ENCODE measurements at regions not wholly inside any gene's neighbourhood (a gene's known extent, or its start where the extent isn't known, plus 50 kb on each side); places are given as distances from the start of the nearest gene placed in this dataset.

- no peak for DNase-seq (ENCODE audit: low spot score)
- ATAC-seq (ENCODE audit: low FRiP score): no peak
- no peak for TF ChIP-seq CTCF (IDR thresholded peaks at IDR 0.05)
These were observed 81.7 kb upstream of the VANGL1 start for GRCh38 chr1:115560027-115560426.

GRCh38 chr1:115558275-115558674, 83.5 kb upstream of the VANGL1 start:
- ATAC-seq (ENCODE audit: low FRiP score): no peak
- no peak for TF ChIP-seq CTCF (IDR thresholded peaks at IDR 0.05)
- no peak for DNase-seq (ENCODE audit: low spot score)

GRCh38 chr1:115557715-115558114, 84.1 kb upstream of the VANGL1 start:
- no peak for TF ChIP-seq CTCF (IDR thresholded peaks at IDR 0.05)

GRCh38 chr1:115556236-115556635, 85.5 kb upstream of the VANGL1 start:
- DNase-seq (ENCODE audit: low spot score): no peak
- TF ChIP-seq CTCF (IDR thresholded peaks at IDR 0.05): no peak
- ATAC-seq (ENCODE audit: low FRiP score): no peak

More at GRCh38 chr1:115557715-115558114, 84.1 kb upstream of the VANGL1 start:
- no peak for ATAC-seq (ENCODE audit: low FRiP score)
- no peak for DNase-seq (ENCODE audit: low spot score)

GRCh38 chr1:115555446-115555845, 86.3 kb upstream of the VANGL1 start:
- DNase-seq (ENCODE audit: low spot score) (no peak), ATAC-seq (ENCODE audit: low FRiP score) (no peak)
- no peak for TF ChIP-seq CTCF (IDR thresholded peaks at IDR 0.05)

GRCh38 chr1:115547696-115548095, 94.1 kb upstream of the VANGL1 start:
- ATAC-seq (ENCODE audit: low FRiP score) (no peak), DNase-seq (ENCODE audit: low spot score) (no peak)
- no peak for TF ChIP-seq CTCF (IDR thresholded peaks at IDR 0.05)

GRCh38 chr1:115546846-115547245, 94.9 kb upstream of the VANGL1 start:
- TF ChIP-seq CTCF (IDR thresholded peaks at IDR 0.05): no peak
- DNase-seq (ENCODE audit: low spot score) (no peak), ATAC-seq (ENCODE audit: low FRiP score) (no peak)

Measured in omental fat pad (tissue), 3 donors.